H1 (cell line): ENCODE measurements at regions not wholly inside any gene's neighbourhood (a gene's known extent, or its start where the extent isn't known, plus 50 kb on each side); places are given as distances from the start of the nearest gene placed in this dataset.

ENCODE experiments used
- CTCF ChIA-PET: fragments of 300-600 bp; sonication (Branson Sonifier 250); formaldehyde crosslinking; loops from one replicate; lab custom pipeline; 2021; ENCODE audit not compliant: partially characterized antibody; lab: Charles Lee
- POLR2A ChIA-PET: fragments of 300-600 bp; sonication (Branson Sonifier 250); formaldehyde crosslinking; loops from one replicate; lab custom pipeline; 2021; ENCODE audit warnings: inconsistent platforms; ENCODE audit not compliant: partially characterized antibody; lab: Charles Lee
- DNase-seq, 2 experiments: peaks; one replicate each; pipeline versions ENCODE4 v3.0.0 to v3.0.0-alpha.2; 2010 to 2022; ENCODE audit warnings: low spot score in 2 of 2, low read depth in 1 of 2, mixed read lengths in 1 of 2
- FAIRE-seq: peaks from 2 replicates; lab custom pipeline; 2011; peaks lifted over from hg19 to GRCh38; lab: Jason Lieb, UNC
- H2AFZ ChIP-seq: 2 replicates; pipeline ENCODE4 v1.8.1; 2012; ENCODE audit warnings: low read length, inconsistent platforms
- H2AK5ac ChIP-seq: 2 replicates; pipeline ENCODE4 v1.6.1; 2013; ENCODE audit warnings: low read depth, low read length
- H2BK120ac ChIP-seq: replicated peaks from 2 replicates; pipeline ENCODE3; 2013; ENCODE audit warnings: low read depth, low read length, inconsistent platforms
- H2BK12ac ChIP-seq: 2 replicates; pipeline ENCODE4 v1.6.1; 2013; ENCODE audit warnings: low read depth, low read length
- H2BK15ac ChIP-seq: 2 replicates; pipeline ENCODE4 v1.6.1; 2013; ENCODE audit warnings: low read length
- H2BK20ac ChIP-seq: 2 replicates; pipeline ENCODE4 v1.6.1; 2013; ENCODE audit warnings: low read length
- H2BK5ac ChIP-seq: 2 replicates; pipeline ENCODE4 v1.6.1; 2013; ENCODE audit warnings: low read depth, low read length
- H3K14ac ChIP-seq: 2 replicates; pipeline ENCODE4 v1.6.1; 2013; ENCODE audit warnings: inconsistent platforms; ENCODE audit not compliant: insufficient read length
- H3K18ac ChIP-seq: 2 replicates; pipeline ENCODE4 v1.6.1; 2013; ENCODE audit warnings: low read length; ENCODE audit errors: extremely low read depth
- H3K23ac ChIP-seq: 2 replicates; pipeline ENCODE4 v1.6.1; 2013; ENCODE audit warnings: inconsistent platforms; ENCODE audit not compliant: insufficient read length
- H3K23me2 ChIP-seq: 2 replicates; pipeline ENCODE4 v1.6.1; 2013; ENCODE audit warnings: low read depth, low read length
- H3K27ac ChIP-seq: 2 replicates; pipeline ENCODE4 v1.6.1; 2011; ENCODE audit warnings: low read depth, low read length, inconsistent platforms
- H3K27me3 ChIP-seq, 4 experiments: replicated peaks in 1 of 4; 1 replicate in 1 of 4; 2 replicates in 3 of 4; pipeline versions ENCODE4 v1.6.1 to v1.8.1; 2011 to 2013; ENCODE audit warnings: low read length in 3 of 4, mild to moderate bottlenecking in 3 of 4, inconsistent platforms in 2 of 4, mixed read lengths in 2 of 4, moderate library complexity in 1 of 4; ENCODE audit not compliant: control insufficient read depth in 3 of 4, insufficient read depth in 3 of 4; ENCODE audit errors: extremely low read depth in 1 of 4
- H3K36me3 ChIP-seq, 4 experiments: 2 replicates each; pipeline versions ENCODE4 v1.6.1 to v1.8.1; 2011 to 2013; ENCODE audit warnings: mild to moderate bottlenecking in 4 of 4, low read length in 3 of 4, moderate library complexity in 2 of 4, control low read depth in 1 of 4, inconsistent platforms in 1 of 4; ENCODE audit not compliant: insufficient read depth in 4 of 4, control insufficient read depth in 2 of 4
- H3K4ac ChIP-seq: replicated peaks from 2 replicates; pipeline ENCODE3; 2013; ENCODE audit warnings: low read length, low read depth, mixed read lengths, inconsistent platforms; ENCODE audit not compliant: insufficient read length
- H3K4me1 ChIP-seq, 4 experiments: replicated peaks in 1 of 4; 1 replicate in 1 of 4; 2 replicates in 3 of 4; pipeline versions ENCODE4 v1.6.1 to v1.8.1; 2011 to 2013; ENCODE audit warnings: low read length in 3 of 4, inconsistent platforms in 2 of 4, mixed read lengths in 1 of 4; ENCODE audit not compliant: insufficient read depth in 4 of 4, control insufficient read depth in 3 of 4
- H3K4me2 ChIP-seq, 2 experiments: 2 replicates each; pipeline versions ENCODE4 v1.6.1 to v1.8.1; 2011 to 2013; ENCODE audit warnings: low read depth in 2 of 2, low read length in 2 of 2, control low read depth in 1 of 2, inconsistent platforms in 1 of 2, mild to moderate bottlenecking in 1 of 2; ENCODE audit not compliant: insufficient read depth in 1 of 2
- H3K4me3 ChIP-seq, 4 experiments: fragments of 200-600, 300-600 bp in 1 of 4; sonication (generic), shearing (Covaris generic), sonication (Bioruptor Twin) in 1 of 4; 2 replicates each; pipeline versions ENCODE4 v1.5.1 to v1.8.1; 2011 to 2016; ENCODE audit warnings: low read length in 4 of 4, low read depth in 3 of 4, control low read depth in 2 of 4, inconsistent platforms in 2 of 4, mild to moderate bottlenecking in 2 of 4, mixed read lengths in 1 of 4, moderate library complexity in 1 of 4; ENCODE audit not compliant: insufficient read depth in 2 of 4; ENCODE audit errors: extremely low read depth in 1 of 4
- H3K56ac ChIP-seq: replicated peaks from 2 replicates; pipeline ENCODE3; 2013; ENCODE audit warnings: low read depth, mild to moderate bottlenecking, mixed read lengths, low read length, inconsistent platforms; ENCODE audit not compliant: insufficient read length
- H3K79me1 ChIP-seq: 2 replicates; pipeline ENCODE4 v1.6.1; 2013; ENCODE audit warnings: low read depth, low read length, control low read depth
- H3K79me2 ChIP-seq, 2 experiments: 2 replicates each; pipeline versions ENCODE4 v1.6.1 to v1.8.1; 2012 to 2013; ENCODE audit warnings: low read length in 2 of 2, mild to moderate bottlenecking in 2 of 2, inconsistent platforms in 1 of 2; ENCODE audit not compliant: insufficient read depth in 2 of 2, control insufficient read depth in 1 of 2
- H3K9ac ChIP-seq, 4 experiments: replicated peaks in 1 of 4; 1 replicate in 1 of 4; 2 replicates in 3 of 4; pipeline versions ENCODE4 v1.6.1 to v1.8.1; 2011 to 2013; ENCODE audit warnings: low read depth in 3 of 4, low read length in 3 of 4, control low read depth in 2 of 4, mild to moderate bottlenecking in 2 of 4, moderate library complexity in 2 of 4, inconsistent platforms in 1 of 4; ENCODE audit errors: extremely low read depth in 1 of 4
- H3K9me3 ChIP-seq, 2 experiments: 2 replicates each; pipeline versions ENCODE4 v1.6.1 to v1.8.1; 2012 to 2013; ENCODE audit warnings: mild to moderate bottlenecking in 2 of 2, moderate library complexity in 2 of 2, control low read depth in 1 of 2, inconsistent platforms in 1 of 2, low read depth in 1 of 2, low read length in 1 of 2, mixed read lengths in 1 of 2; ENCODE audit not compliant: insufficient read depth in 2 of 2
- H4K20me1 ChIP-seq, 2 experiments: replicated peaks in 1 of 2; 2 replicates each; pipeline versions ENCODE3 to v1.8.1; 2011 to 2013; ENCODE audit warnings: inconsistent platforms in 2 of 2, low read length in 2 of 2, mild to moderate bottlenecking in 1 of 2; ENCODE audit not compliant: insufficient read depth in 2 of 2, control insufficient read depth in 1 of 2
- H4K5ac ChIP-seq: 2 replicates; pipeline ENCODE4 v1.6.1; 2013; ENCODE audit warnings: low read length, low read depth, mixed read lengths, inconsistent platforms; ENCODE audit not compliant: insufficient read length
- H4K8ac ChIP-seq: 2 replicates; pipeline ENCODE4 v1.8.0; 2013; ENCODE audit warnings: mild to moderate bottlenecking, moderate library complexity, low read length, inconsistent platforms; ENCODE audit not compliant: insufficient read depth; ENCODE audit errors: extremely low read depth
- H4K91ac ChIP-seq: replicated peaks from 2 replicates; pipeline ENCODE3; 2013; ENCODE audit warnings: low read length, mixed read lengths, inconsistent platforms; ENCODE audit not compliant: insufficient read length
- WGBS, 2 experiments: shearing (Covaris generic) in 1 of 2; methylation state at CpG; one replicate each; pipeline versions ENCODE4 v1.1.6 to v1.1.7; 2013 to 2015; ENCODE audit warnings: low lambda C conversion rate in 2 of 2, mixed read lengths in 2 of 2, inconsistent platforms in 1 of 2, low coverage in 1 of 2, missing lambda C conversion rate in 1 of 2; ENCODE audit not compliant: insufficient replicate concordance in 2 of 2, insufficient coverage in 1 of 2, insufficient read length in 1 of 2; ENCODE audit errors: extremely low coverage in 1 of 2, missing lambda C conversion rate in 1 of 2; 5-methylcytosine and 5-hydroxymethylcytosine counted together
- TF ChIP-seq, protein P1 (sequence below): fragments of 300-600 bp; sonication (generic); IDR thresholded peaks from 2 replicates; pipeline ENCODE4 v1.7.1; 2012; ENCODE audit warnings: low read length, moderate library complexity, mild to moderate bottlenecking, inconsistent platforms; ENCODE audit not compliant: insufficient replicate concordance

DNA sequence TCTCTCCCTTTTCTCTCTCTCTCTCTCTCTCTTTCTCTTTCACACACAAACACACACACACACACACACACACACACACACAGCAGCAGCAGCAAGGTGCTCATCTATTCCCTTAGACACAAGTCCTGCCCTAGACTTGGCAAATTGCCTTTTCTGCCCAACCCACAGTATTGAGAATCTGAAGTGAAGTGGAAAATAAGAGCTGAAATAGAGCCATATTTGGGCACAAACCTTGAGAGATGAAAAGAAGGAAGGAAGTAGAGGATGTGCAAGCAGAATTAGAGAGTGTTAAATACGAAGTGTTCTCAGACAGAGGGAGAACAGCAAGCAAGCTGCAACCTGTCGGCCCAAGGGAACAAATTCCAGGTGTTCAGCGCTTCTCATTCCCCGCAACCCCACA is 557.5 kb upstream of the NOX3 start:
- DNase-seq (no peak), FAIRE-seq (no peak)
- Histone ChIP-seq H3K27ac (no peak overlapping the region), H3K9me3 (no peaks in the 10 kb centered on the region), H2BK15ac (no peak overlapping the region), H3K4ac (no peak overlapping the region), H2AFZ (no peak overlapping the region), H4K20me1 (no peaks in the 10 kb centered on the region), H3K36me3 (no peaks in the 10 kb centered on the region), H4K5ac (no peak overlapping the region), H2AK5ac (no peak overlapping the region), H3K23ac (no peak overlapping the region), H4K8ac (no peak overlapping the region), H3K56ac (no peak overlapping the region), H2BK120ac (no peak overlapping the region), H3K9ac (no peak overlapping the region), H2BK20ac (no peak overlapping the region), H3K4me2 (no peak overlapping the region), H3K27me3 (no peaks in the 10 kb centered on the region), H3K18ac (no peak overlapping the region), H2BK12ac (no peak overlapping the region), H3K79me1 (no peaks in the 10 kb centered on the region), H2BK5ac (no peak overlapping the region), H3K14ac (no peak overlapping the region), H4K91ac (no peak overlapping the region), H3K23me2 (no peaks in the 10 kb centered on the region; the same call in 1 of the 2 replicates), H3K79me2 (no peaks in the 10 kb centered on the region), H3K4me1 (no peaks in the 10 kb centered on the region), H3K4me3 (no peak overlapping the region)
- CTCF ChIA-PET, result no interaction called here
- WGBS, 2 experiments, result 97% methylated on average over 4 of the region's 4 CpGs; no CpG with 5 or more reads in 1 of the 2 experiments
- POLR2A ChIA-PET, result no interaction called here
- TF ChIP-seq, protein P1, sequence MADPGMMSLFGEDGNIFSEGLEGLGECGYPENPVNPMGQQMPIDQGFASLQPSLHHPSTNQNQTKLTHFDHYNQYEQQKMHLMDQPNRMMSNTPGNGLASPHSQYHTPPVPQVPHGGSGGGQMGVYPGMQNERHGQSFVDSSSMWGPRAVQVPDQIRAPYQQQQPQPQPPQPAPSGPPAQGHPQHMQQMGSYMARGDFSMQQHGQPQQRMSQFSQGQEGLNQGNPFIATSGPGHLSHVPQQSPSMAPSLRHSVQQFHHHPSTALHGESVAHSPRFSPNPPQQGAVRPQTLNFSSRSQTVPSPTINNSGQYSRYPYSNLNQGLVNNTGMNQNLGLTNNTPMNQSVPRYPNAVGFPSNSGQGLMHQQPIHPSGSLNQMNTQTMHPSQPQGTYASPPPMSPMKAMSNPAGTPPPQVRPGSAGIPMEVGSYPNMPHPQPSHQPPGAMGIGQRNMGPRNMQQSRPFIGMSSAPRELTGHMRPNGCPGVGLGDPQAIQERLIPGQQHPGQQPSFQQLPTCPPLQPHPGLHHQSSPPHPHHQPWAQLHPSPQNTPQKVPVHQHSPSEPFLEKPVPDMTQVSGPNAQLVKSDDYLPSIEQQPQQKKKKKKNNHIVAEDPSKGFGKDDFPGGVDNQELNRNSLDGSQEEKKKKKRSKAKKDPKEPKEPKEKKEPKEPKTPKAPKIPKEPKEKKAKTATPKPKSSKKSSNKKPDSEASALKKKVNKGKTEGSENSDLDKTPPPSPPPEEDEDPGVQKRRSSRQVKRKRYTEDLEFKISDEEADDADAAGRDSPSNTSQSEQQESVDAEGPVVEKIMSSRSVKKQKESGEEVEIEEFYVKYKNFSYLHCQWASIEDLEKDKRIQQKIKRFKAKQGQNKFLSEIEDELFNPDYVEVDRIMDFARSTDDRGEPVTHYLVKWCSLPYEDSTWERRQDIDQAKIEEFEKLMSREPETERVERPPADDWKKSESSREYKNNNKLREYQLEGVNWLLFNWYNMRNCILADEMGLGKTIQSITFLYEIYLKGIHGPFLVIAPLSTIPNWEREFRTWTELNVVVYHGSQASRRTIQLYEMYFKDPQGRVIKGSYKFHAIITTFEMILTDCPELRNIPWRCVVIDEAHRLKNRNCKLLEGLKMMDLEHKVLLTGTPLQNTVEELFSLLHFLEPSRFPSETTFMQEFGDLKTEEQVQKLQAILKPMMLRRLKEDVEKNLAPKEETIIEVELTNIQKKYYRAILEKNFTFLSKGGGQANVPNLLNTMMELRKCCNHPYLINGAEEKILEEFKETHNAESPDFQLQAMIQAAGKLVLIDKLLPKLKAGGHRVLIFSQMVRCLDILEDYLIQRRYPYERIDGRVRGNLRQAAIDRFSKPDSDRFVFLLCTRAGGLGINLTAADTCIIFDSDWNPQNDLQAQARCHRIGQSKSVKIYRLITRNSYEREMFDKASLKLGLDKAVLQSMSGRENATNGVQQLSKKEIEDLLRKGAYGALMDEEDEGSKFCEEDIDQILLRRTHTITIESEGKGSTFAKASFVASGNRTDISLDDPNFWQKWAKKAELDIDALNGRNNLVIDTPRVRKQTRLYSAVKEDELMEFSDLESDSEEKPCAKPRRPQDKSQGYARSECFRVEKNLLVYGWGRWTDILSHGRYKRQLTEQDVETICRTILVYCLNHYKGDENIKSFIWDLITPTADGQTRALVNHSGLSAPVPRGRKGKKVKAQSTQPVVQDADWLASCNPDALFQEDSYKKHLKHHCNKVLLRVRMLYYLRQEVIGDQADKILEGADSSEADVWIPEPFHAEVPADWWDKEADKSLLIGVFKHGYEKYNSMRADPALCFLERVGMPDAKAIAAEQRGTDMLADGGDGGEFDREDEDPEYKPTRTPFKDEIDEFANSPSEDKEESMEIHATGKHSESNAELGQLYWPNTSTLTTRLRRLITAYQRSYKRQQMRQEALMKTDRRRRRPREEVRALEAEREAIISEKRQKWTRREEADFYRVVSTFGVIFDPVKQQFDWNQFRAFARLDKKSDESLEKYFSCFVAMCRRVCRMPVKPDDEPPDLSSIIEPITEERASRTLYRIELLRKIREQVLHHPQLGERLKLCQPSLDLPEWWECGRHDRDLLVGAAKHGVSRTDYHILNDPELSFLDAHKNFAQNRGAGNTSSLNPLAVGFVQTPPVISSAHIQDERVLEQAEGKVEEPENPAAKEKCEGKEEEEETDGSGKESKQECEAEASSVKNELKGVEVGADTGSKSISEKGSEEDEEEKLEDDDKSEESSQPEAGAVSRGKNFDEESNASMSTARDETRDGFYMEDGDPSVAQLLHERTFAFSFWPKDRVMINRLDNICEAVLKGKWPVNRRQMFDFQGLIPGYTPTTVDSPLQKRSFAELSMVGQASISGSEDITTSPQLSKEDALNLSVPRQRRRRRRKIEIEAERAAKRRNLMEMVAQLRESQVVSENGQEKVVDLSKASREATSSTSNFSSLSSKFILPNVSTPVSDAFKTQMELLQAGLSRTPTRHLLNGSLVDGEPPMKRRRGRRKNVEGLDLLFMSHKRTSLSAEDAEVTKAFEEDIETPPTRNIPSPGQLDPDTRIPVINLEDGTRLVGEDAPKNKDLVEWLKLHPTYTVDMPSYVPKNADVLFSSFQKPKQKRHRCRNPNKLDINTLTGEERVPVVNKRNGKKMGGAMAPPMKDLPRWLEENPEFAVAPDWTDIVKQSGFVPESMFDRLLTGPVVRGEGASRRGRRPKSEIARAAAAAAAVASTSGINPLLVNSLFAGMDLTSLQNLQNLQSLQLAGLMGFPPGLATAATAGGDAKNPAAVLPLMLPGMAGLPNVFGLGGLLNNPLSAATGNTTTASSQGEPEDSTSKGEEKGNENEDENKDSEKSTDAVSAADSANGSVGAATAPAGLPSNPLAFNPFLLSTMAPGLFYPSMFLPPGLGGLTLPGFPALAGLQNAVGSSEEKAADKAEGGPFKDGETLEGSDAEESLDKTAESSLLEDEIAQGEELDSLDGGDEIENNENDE, result no peak
